GM23338 (cell line): ENCODE measurements at regions not wholly inside any gene's neighbourhood (a gene's known extent, or its start where the extent isn't known, plus 50 kb on each side); places are given as distances from the start of the nearest gene placed in this dataset.

Experiments used
- ATAC-seq: fragments of 200-7000 bp; cut with Tn5 transposase; 3 replicates; pipeline ENCODE4 v1.9.1; 2020
- DNase-seq: peaks from one replicate; pipeline ENCODE4 v3.0.0-alpha.2; 2015; ENCODE audit warnings: low spot score
- H2AFZ ChIP-seq: fragments of 200-600 bp; sonication (generic); 2 replicates; pipeline ENCODE4 v1.8.0; 2016; ENCODE audit warnings: antibody characterized with exemption, mild to moderate bottlenecking, moderate library complexity
- H3F3A ChIP-seq: fragments of 200-600 bp; sonication (generic); replicated peaks from 2 replicates; pipeline ENCODE4 v1.8.0; 2017; ENCODE audit warnings: antibody characterized with exemption, mixed run types, low read depth
- H3K27ac ChIP-seq: fragments of 200-600 bp; sonication (generic); 2 replicates; pipeline ENCODE4 v1.6.1; 2016; ENCODE audit warnings: low read depth
- H3K27me3 ChIP-seq: fragments of 200-600 bp; sonication (generic); 2 replicates; pipeline ENCODE4 v1.8.0; 2016; ENCODE audit warnings: mild to moderate bottlenecking, mixed run types, moderate library complexity; ENCODE audit not compliant: insufficient read depth
- H3K36me3 ChIP-seq: fragments of 200-600 bp; sonication (generic); 2 replicates; pipeline ENCODE4 v1.8.0; 2016; ENCODE audit warnings: mild to moderate bottlenecking; ENCODE audit not compliant: insufficient read depth
- H3K4me1 ChIP-seq: fragments of 200-600 bp; sonication (generic); 2 replicates; pipeline ENCODE4 v1.8.0; 2016; ENCODE audit warnings: mild to moderate bottlenecking, moderate library complexity; ENCODE audit not compliant: insufficient read depth
- H3K4me2 ChIP-seq: fragments of 200-600 bp; sonication (generic); 2 replicates; pipeline ENCODE4 v1.7.1; 2017; ENCODE audit warnings: mixed run types
- H3K4me3 ChIP-seq: fragments of 200-600 bp; sonication (generic); 2 replicates; pipeline ENCODE4 v1.6.1; 2016; ENCODE audit warnings: mixed run types
- H3K79me2 ChIP-seq: fragments of 200-600 bp; sonication (generic); replicated peaks from 2 replicates; pipeline ENCODE4 v1.8.0; 2017; ENCODE audit warnings: mild to moderate bottlenecking; ENCODE audit not compliant: insufficient read depth
- H3K9me2 ChIP-seq: fragments of 200-600 bp; sonication (generic); 2 replicates; pipeline ENCODE4 v1.8.0; 2017; ENCODE audit not compliant: insufficient read depth
- H4K20me1 ChIP-seq: fragments of 200-600 bp; sonication (generic); replicated peaks from 2 replicates; pipeline ENCODE4 v1.8.0; 2017; ENCODE audit warnings: mild to moderate bottlenecking; ENCODE audit not compliant: insufficient read depth
- H3K27ac Mint-ChIP-seq: 2 replicates; pipeline ENCODE4 v1.8.0; 2020; ENCODE audit warnings: inconsistent platforms, mild to moderate bottlenecking, moderate library complexity, mixed read lengths
- H3K27me3 Mint-ChIP-seq: 3 replicates; pipeline ENCODE4 v1.8.0; 2022; ENCODE audit warnings: low read depth, mild to moderate bottlenecking, moderate library complexity, mixed read lengths, inconsistent platforms; ENCODE audit not compliant: insufficient read depth, poor library complexity
- H3K36me3 Mint-ChIP-seq: 3 replicates; pipeline ENCODE4 v1.8.0; 2021; ENCODE audit warnings: low read depth, mild to moderate bottlenecking, inconsistent platforms, moderate library complexity, mixed read lengths
- H3K4me1 Mint-ChIP-seq: 3 replicates; pipeline ENCODE4 v1.8.0; 2020; ENCODE audit warnings: mild to moderate bottlenecking, inconsistent platforms, mixed read lengths
- H3K4me3 Mint-ChIP-seq: 3 replicates; pipeline ENCODE4 v1.8.0; 2021; ENCODE audit warnings: moderate library complexity, mild to moderate bottlenecking, inconsistent platforms, mixed read lengths
- H3K9me3 Mint-ChIP-seq: 3 replicates; pipeline ENCODE4 v1.8.0; 2020; ENCODE audit warnings: moderate library complexity, mild to moderate bottlenecking, inconsistent platforms, mixed read lengths
- CREB1 ChIP-seq: fragments of 250-450 bp; sonication (Bioruptor Pico); IDR thresholded peaks from 2 replicates; pipeline ENCODE4 v1.5.0; 2020; ENCODE audit warnings: low read depth, mild to moderate bottlenecking, moderate library complexity
- CTCF ChIP-seq, 2 experiments: fragments of 200-600 bp in 1 of 2; sonication (generic) in 1 of 2; conservative IDR thresholded peaks; 2 replicates each; pipeline versions ENCODE4 v1.5.1 to v1.6.1; 2016 to 2017; ENCODE audit warnings: antibody characterized with exemption in 2 of 2, low read depth in 2 of 2, mild to moderate bottlenecking in 2 of 2, moderate library complexity in 1 of 2
- ETS1 ChIP-seq: IDR thresholded peaks from 2 replicates; pipeline ENCODE4 v1.6.1; 2016; ENCODE audit warnings: antibody characterized with exemption
- EZH2 ChIP-seq: fragments of 200-600 bp; sonication (generic); IDR thresholded peaks from one replicate; pipeline ENCODE4 v1.8.0; 2017; ENCODE audit warnings: antibody characterized with exemption, mild to moderate bottlenecking, low read depth; ENCODE audit not compliant: unreplicated experiment
- EZH2phosphoT487 ChIP-seq: fragments of 200-600 bp; sonication (generic); IDR thresholded peaks from one replicate; pipeline ENCODE4 v1.8.1; 2018; ENCODE audit warnings: antibody characterized with exemption; ENCODE audit not compliant: unreplicated experiment
- JUNB ChIP-seq: IDR thresholded peaks from one replicate; pipeline ENCODE4 v1.6.1; 2016; ENCODE audit warnings: antibody characterized with exemption; ENCODE audit not compliant: unreplicated experiment
- NANOG ChIP-seq: IDR thresholded peaks from 2 replicates; pipeline ENCODE4 v1.6.1; 2016; ENCODE audit warnings: antibody characterized with exemption, borderline replicate concordance
- POLR2AphosphoS5 ChIP-seq: IDR thresholded peaks from 2 replicates; pipeline ENCODE4 v1.6.1; 2016; ENCODE audit warnings: antibody characterized with exemption, low read depth
- REST ChIP-seq: IDR thresholded peaks from one replicate; pipeline ENCODE4 v1.6.1; 2018; ENCODE audit warnings: antibody characterized with exemption; ENCODE audit not compliant: unreplicated experiment
- STAT1 ChIP-seq: IDR thresholded peaks from one replicate; pipeline ENCODE4 v1.6.1; 2016; ENCODE audit warnings: antibody characterized with exemption; ENCODE audit not compliant: unreplicated experiment
- ZNF114 ChIP-seq: fragments of 250-450 bp; sonication (Bioruptor Pico); IDR thresholded peaks from 2 replicates; pipeline ENCODE4 v1.5.0; 2020; ENCODE audit warnings: mild to moderate bottlenecking, moderate library complexity
- ZNF331 ChIP-seq: fragments of 250-450 bp; sonication (Bioruptor Pico); IDR thresholded peaks from 2 replicates; pipeline ENCODE4 v1.5.0; 2020; ENCODE audit warnings: low read depth, mild to moderate bottlenecking, moderate library complexity
- ZNF462 ChIP-seq: fragments of 250-450 bp; sonication (Bioruptor Pico); IDR thresholded peaks from 2 replicates; pipeline ENCODE4 v1.5.0; 2020; ENCODE audit warnings: mild to moderate bottlenecking, moderate library complexity

GRCh38 chr10:33396938-33397337, 62.5 kb upstream of the NRP1 start:
- no peak for ATAC-seq
- TF ChIP-seq CTCF (conservative IDR thresholded peaks at IDR 0.05; ENCODE audit: low read depth in 2 of 2) (no peak), STAT1 (no peak), CREB1 (CRISPR knock-in tag) (no peak), ETS1 (no peak), POLR2AphosphoS5 (no peak), ZNF462 (CRISPR knock-in tag) (no peak), EZH2phosphoT487 (no peak), NANOG (no peak), REST (no peak), ZNF114 (CRISPR knock-in tag) (no peak), EZH2 (no peak), JUNB (no peak), ZNF331 (no peak)
- Histone ChIP-seq H2AFZ (no peak overlapping the region), H3K36me3 (peaks cover 5% of the 10 kb centered on the region; the same call in 1 of the 2 replicates), H3K4me2 (no peak overlapping the region), H4K20me1 (no peaks in the 10 kb centered on the region), H3F3A (no peaks in the 10 kb centered on the region), H3K27me3 (no peaks in the 10 kb centered on the region), H3K9me2 (no peaks in the 10 kb centered on the region), H3K4me3 (no peak overlapping the region), H3K79me2 (no peaks in the 10 kb centered on the region), H3K27ac (no peak overlapping the region), H3K4me1 (peaks cover 3% of the 10 kb centered on the region; the same call in 1 of the 2 replicates)
- H3K27ac Mint-ChIP-seq = no peak overlapping the region
- no peaks in the 10 kb centered on the region for H3K27me3 Mint-ChIP-seq
- peaks cover 9% of the 10 kb centered on the region for H3K9me3 Mint-ChIP-seq
- H3K36me3 Mint-ChIP-seq = peaks cover 9% of the 10 kb centered on the region; the same call in 1 of the 3 replicates
- DNase-seq = no peak
- no peak overlapping the region for H3K4me3 Mint-ChIP-seq
- no peaks in the 10 kb centered on the region for H3K4me1 Mint-ChIP-seq
